ENCODE measurements at regions not wholly inside any gene's neighbourhood (a gene's known extent, or its start where the extent isn't known, plus 50 kb on each side); places are given as distances from the start of the nearest gene placed in this dataset.

GRCh38 chr9:88071331-88071730, 66.9 kb downstream of the SPATA31C2 start:
- H3K4me2 ChIP-seq, result no peak overlapping the region
- DNase-seq, result no peak
- no peaks in the 10 kb centered on the region for H4K20me1 ChIP-seq (ENCODE audit: insufficient read depth)
- no peaks in the 10 kb centered on the region for H3K9me3 ChIP-seq
- POLR2A ChIA-PET, result no interaction called here
- H3K27me3 ChIP-seq (ENCODE audit: insufficient read depth), result no peaks in the 10 kb centered on the region
- peaks cover 0 to 5% of the 10 kb centered on the region in 2 experiments; a peak in 2 of 4 replicates for H3K4me1 ChIP-seq (ENCODE audit: control insufficient read depth in 1 of 2, insufficient read depth in 2 of 2, low read depth in 1 of 2, low read length in 1 of 2)
- H3K9me2 ChIP-seq, result no peaks in the 10 kb centered on the region
- TF ChIP-seq NFIC (IDR thresholded peaks at IDR 0.05; ENCODE audit: borderline replicate concordance) (no peak), PBX3 (IDR thresholded peaks at IDR 0.05) (no peak), IRF3 (IDR thresholded peaks at IDR 0.05; ENCODE audit: low read depth, low read length) (no peak), FOXM1 (IDR thresholded peaks at IDR 0.05; ENCODE audit: low read depth) (no peak), RXRA (IDR thresholded peaks at IDR 0.05; ENCODE audit: borderline replicate concordance, low read depth) (no peak), TEAD4 (IDR thresholded peaks at IDR 0.05; ENCODE audit: borderline replicate concordance, insufficient read depth) (no peak)
- 15% methylated on average over 2 of the region's 2 CpGs for WGBS (ENCODE audit: low lambda C conversion rate)
- no peaks in the 10 kb centered on the region for H3F3A ChIP-seq (replicated peaks; ENCODE audit: insufficient read depth)
- H3K9ac ChIP-seq, result no peak overlapping the region
- H3K4me3 ChIP-seq (ENCODE audit: low read depth in 2 of 2, low read length in 1 of 2), result no peak overlapping the region
- no peaks in the 10 kb centered on the region for H3K79me2 ChIP-seq (ENCODE audit: insufficient read depth)
- no peak overlapping the region for H3K27ac ChIP-seq (ENCODE audit: low read depth in 2 of 2, low read length in 1 of 2)
- H3K36me3 ChIP-seq (replicated peaks in 1 of 2; ENCODE audit: control insufficient read depth in 1 of 2, insufficient read depth in 2 of 2, low read length in 1 of 2), result no peaks in the 10 kb centered on the region
- CTCF ChIA-PET, result no interaction called here
- no peak overlapping the region for H2AFZ ChIP-seq (ENCODE audit: low read depth)

- no peak overlapping the region for H2AFZ ChIP-seq (ENCODE audit: low read depth)
- H3K4me1 ChIP-seq (ENCODE audit: control insufficient read depth in 1 of 2, insufficient read depth in 2 of 2, low read depth in 1 of 2, low read length in 1 of 2), result peaks cover 0 to 2% of the 10 kb centered on the region in 2 experiments; a peak in 2 of 4 replicates
- DNase-seq, result no peak
- CTCF ChIA-PET, result no interaction called here
- no peaks in the 10 kb centered on the region for H3K9me2 ChIP-seq
- 47% methylated on average over 3 of the region's 3 CpGs for WGBS (ENCODE audit: low lambda C conversion rate)
- H3K9me3 ChIP-seq, result no peaks in the 10 kb centered on the region
- no peaks in the 10 kb centered on the region for H3F3A ChIP-seq (replicated peaks; ENCODE audit: insufficient read depth)
- no peak overlapping the region for H3K4me3 ChIP-seq (ENCODE audit: low read depth in 2 of 2, low read length in 1 of 2)
- POLR2A ChIA-PET, result no interaction called here
- no peaks in the 10 kb centered on the region for H4K20me1 ChIP-seq (ENCODE audit: insufficient read depth)
- no peak overlapping the region for H3K9ac ChIP-seq
- no peaks in the 10 kb centered on the region for H3K79me2 ChIP-seq (ENCODE audit: insufficient read depth)
- no peaks in the 10 kb centered on the region for H3K27me3 ChIP-seq (ENCODE audit: insufficient read depth)
- TF ChIP-seq TEAD4 (IDR thresholded peaks at IDR 0.05; ENCODE audit: borderline replicate concordance, insufficient read depth), result no peak
- no peak for TF ChIP-seq FOXJ3 (CRISPR knock-in tag; IDR thresholded peaks at IDR 0.05)
- TF ChIP-seq CTCF (IDR thresholded peaks at IDR 0.05), result no peak
- no peak for TF ChIP-seq SMC3 (IDR thresholded peaks at IDR 0.05; ENCODE audit: low read depth, low read length)
- TF ChIP-seq RCOR1 (IDR thresholded peaks at IDR 0.05; ENCODE audit: low read length), result no peak
- no peak for TF ChIP-seq SIN3A (IDR thresholded peaks at IDR 0.05; ENCODE audit: borderline replicate concordance, low read depth, low read length)
- TF ChIP-seq FOXM1 (IDR thresholded peaks at IDR 0.05; ENCODE audit: low read depth), result no peak
- TF ChIP-seq NRF1 (IDR thresholded peaks at IDR 0.05; ENCODE audit: low read depth, low read length), result no peak
- no peak for TF ChIP-seq ZBTB33 (IDR thresholded peaks at IDR 0.05; ENCODE audit: borderline replicate concordance, low read depth)
- TF ChIP-seq REST (IDR thresholded peaks at IDR 0.05; ENCODE audit: low read depth, low read length), result no peak
- no peak for TF ChIP-seq TAF1 (IDR thresholded peaks at IDR 0.05; ENCODE audit: borderline replicate concordance, low read depth, low read length)
- no peak for TF ChIP-seq EZH2phosphoT487 (IDR thresholded peaks at IDR 0.05; ENCODE audit: borderline replicate concordance, low read depth)
- no peaks in the 10 kb centered on the region for H3K36me3 ChIP-seq (replicated peaks in 1 of 2; ENCODE audit: control insufficient read depth in 1 of 2, insufficient read depth in 2 of 2, low read length in 1 of 2)
- H3K4me2 ChIP-seq, result no peak overlapping the region
- no peak overlapping the region for H3K27ac ChIP-seq (ENCODE audit: low read depth in 2 of 2, low read length in 1 of 2)
Measured at GRCh38 chr9:88065619-88066018, 72.7 kb downstream of the SPATA31C2 start.

Data from SK-N-SH (cell line).